ENCODE measurements at regions not wholly inside any gene's neighbourhood (a gene's known extent, or its start where the extent isn't known, plus 50 kb on each side); places are given as distances from the start of the nearest gene placed in this dataset.

- Histone ChIP-seq H3K4me1 (ENCODE audit: insufficient read depth, low read length) (no peaks in the 10 kb centered on the region), H3K27me3 (ENCODE audit: insufficient read depth, low read length) (no peaks in the 10 kb centered on the region), H3K9me3 (ENCODE audit: low read depth, low read length) (no peaks in the 10 kb centered on the region), H2AFZ (ENCODE audit: low read length) (no peak overlapping the region), H3K27ac (ENCODE audit: low read depth, low read length) (no peak overlapping the region), H4K20me1 (ENCODE audit: insufficient read depth, low read length) (no peaks in the 10 kb centered on the region), H3K4me2 (ENCODE audit: insufficient read depth, low read length) (no peak overlapping the region), H3K79me2 (ENCODE audit: insufficient read depth, low read length) (no peaks in the 10 kb centered on the region), H3K36me3 (ENCODE audit: insufficient read depth, low read length) (no peaks in the 10 kb centered on the region), H3K4me3 (ENCODE audit: insufficient read depth, low read length) (no peak overlapping the region)
- no peak for TF ChIP-seq CTCF (IDR thresholded peaks at IDR 0.05; ENCODE audit: extremely low read depth, low read depth, low read length)
- no peak for DNase-seq (ENCODE audit: insufficient read length, low spot score, missing footprints)
These were observed 51.4 kb upstream of the MAP9 start for GRCh38 chr4:155428128-155428527.

DNA sequence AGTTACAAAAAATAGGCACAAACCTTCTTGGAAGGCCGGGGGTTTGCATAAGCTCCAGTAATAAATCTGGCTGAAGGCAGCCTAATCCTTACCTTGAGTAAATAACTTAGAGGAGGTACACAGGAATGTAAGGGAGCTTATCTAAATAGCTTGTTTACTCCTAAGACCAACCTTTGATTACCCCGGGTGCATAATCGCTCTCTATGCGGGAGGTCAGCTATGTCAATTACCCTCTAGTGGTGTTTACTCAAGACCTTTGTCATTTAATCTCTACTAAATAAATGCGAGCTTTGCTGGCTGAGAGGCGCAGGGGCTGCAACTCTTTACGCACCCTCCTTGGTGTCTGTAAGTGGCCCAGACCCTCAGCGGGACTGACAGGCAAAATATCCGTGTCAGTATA lies 50.2 kb upstream of the MAP9 start:
- no peaks in the 10 kb centered on the region for H3K36me3 ChIP-seq (ENCODE audit: insufficient read depth, low read length)
- no peaks in the 10 kb centered on the region for H3K9me3 ChIP-seq (ENCODE audit: low read depth, low read length)
- H3K27ac ChIP-seq (ENCODE audit: low read depth, low read length): no peak overlapping the region
- no peak for DNase-seq (ENCODE audit: insufficient read length, low spot score, missing footprints)
- no peak overlapping the region for H2AFZ ChIP-seq (ENCODE audit: low read length)
- H3K79me2 ChIP-seq (ENCODE audit: insufficient read depth, low read length): no peaks in the 10 kb centered on the region
- H3K4me2 ChIP-seq (ENCODE audit: insufficient read depth, low read length): no peak overlapping the region
- no peaks in the 10 kb centered on the region for H3K4me1 ChIP-seq (ENCODE audit: insufficient read depth, low read length)
- no peak for TF ChIP-seq CTCF (IDR thresholded peaks at IDR 0.05; ENCODE audit: extremely low read depth, low read depth, low read length)
- H3K27me3 ChIP-seq (ENCODE audit: insufficient read depth, low read length): no peaks in the 10 kb centered on the region
- H3K4me3 ChIP-seq (ENCODE audit: insufficient read depth, low read length): no peak overlapping the region
- no peaks in the 10 kb centered on the region for H4K20me1 ChIP-seq (ENCODE audit: insufficient read depth, low read length)

Data from osteoblast (primary cell).